ENCODE measurements at regions not wholly inside any gene's neighbourhood (a gene's known extent, or its start where the extent isn't known, plus 50 kb on each side); places are given as distances from the start of the nearest gene placed in this dataset.

GRCh38 chr13:106381091-106381490, 154.4 kb downstream of the EFNB2 start (continued):
- TF ChIP-seq ZBTB33 (IDR thresholded peaks at IDR 0.05; ENCODE audit: extremely low read depth, insufficient replicate concordance, low read length) (no peak), ELF1 (IDR thresholded peaks at IDR 0.05; ENCODE audit: borderline replicate concordance, low read depth) (no peak), SP1 (IDR thresholded peaks at IDR 0.05; ENCODE audit: low read depth) (no peak), REST (IDR thresholded peaks at IDR 0.05; ENCODE audit: low read depth) (no peak)

GRCh38 chr13:106377931-106378662, 157.4 kb downstream of the EFNB2 start:
- ATAC-seq (no peak), DNase-seq (ENCODE audit: low read depth, low spot score) (no peak)
- no peak overlapping the region for H3K27ac ChIP-seq (ENCODE audit: low read depth, low read length)
- BruUV-seq (replicated peaks): no TSS peak
- peaks cover 12 to 26% of the 10 kb centered on the region in 2 experiments for H3K4me1 ChIP-seq (ENCODE audit: control insufficient read depth in 1 of 2, insufficient read depth in 2 of 2, low read length in 2 of 2)
- no peak overlapping the region for H3K4me3 ChIP-seq (replicated peaks in 1 of 2; ENCODE audit: low read depth in 1 of 2, low read length in 2 of 2)
- H3K9me2 ChIP-seq (ENCODE audit: insufficient read depth): no peaks in the 10 kb centered on the region
- CTCF ChIA-PET: no interaction called here
- H2AFZ ChIP-seq (ENCODE audit: low read depth, low read length, poor library complexity, severe bottlenecking): no peak overlapping the region
- TF ChIP-seq EGR1 (IDR thresholded peaks at IDR 0.05; ENCODE audit: low read depth) (no peak), REST (IDR thresholded peaks at IDR 0.05; ENCODE audit: low read depth) (no peak), CTCF (IDR thresholded peaks at IDR 0.05 in 2 of 3, conservative IDR thresholded peaks at IDR 0.05 in 1 of 3; ENCODE audit: borderline replicate concordance in 1 of 3, insufficient read depth in 1 of 3, low read depth in 2 of 3, low read length in 2 of 3) (no peak), SIN3A (IDR thresholded peaks at IDR 0.05; ENCODE audit: low read depth) (no peak), FOSL1 (IDR thresholded peaks at IDR 0.05; ENCODE audit: low read depth) (no peak), ZFX (IDR thresholded peaks at IDR 0.05) (no peak), TCF7L2 (IDR thresholded peaks at IDR 0.05; ENCODE audit: borderline replicate concordance, extremely low read depth, insufficient read depth, insufficient read length) (no peak), ELF1 (IDR thresholded peaks at IDR 0.05; ENCODE audit: borderline replicate concordance, low read depth) (no peak), CBX3 (IDR thresholded peaks at IDR 0.05; ENCODE audit: low read depth) (no peak), YY1 (IDR thresholded peaks at IDR 0.05; ENCODE audit: extremely low read depth, insufficient replicate concordance, low read depth, low read length) (no peak)
- H3K27me3 ChIP-seq (ENCODE audit: insufficient read depth, low read length): no peaks in the 10 kb centered on the region
- POLR2A ChIA-PET: no interaction called here
- intact Hi-C loops (cut with micrococcal nuclease): no loop called here
- no peaks in the 10 kb centered on the region for H4K20me1 ChIP-seq (ENCODE audit: insufficient read depth)
- no peaks in the 10 kb centered on the region for H3K79me2 ChIP-seq (ENCODE audit: insufficient read depth, low read length)
- RAD21 ChIA-PET (ENCODE audit: low non-redundant PET in 1 of 2, low total read pairs in 2 of 2, uncharacterized antibody in 2 of 2, unreplicated experiment in 2 of 2): no interaction called here
- H3K4me2 ChIP-seq (ENCODE audit: low read length): no peak overlapping the region
- no peaks in the 10 kb centered on the region for H3K36me3 ChIP-seq (ENCODE audit: control insufficient read depth in 1 of 2, insufficient read depth in 2 of 2, low read length in 2 of 2)
- no peaks in the 10 kb centered on the region for H3K9me3 ChIP-seq (ENCODE audit: control insufficient read depth in 1 of 2, insufficient read depth in 1 of 2, low read depth in 1 of 2, low read length in 2 of 2)
- no peak overlapping the region for H3K9ac ChIP-seq (ENCODE audit: low read length)

Measured in HCT116 (cell line).